ENCODE measurements at regions not wholly inside any gene's neighbourhood (a gene's known extent, or its start where the extent isn't known, plus 50 kb on each side); places are given as distances from the start of the nearest gene placed in this dataset.

- H3K4me1 ChIP-seq (ENCODE audit: insufficient read depth, low read length), result peaks cover 3% of the 10 kb centered on the region
- ATAC-seq (ENCODE audit: poor library complexity), result no peak
- Mint-ChIP-seq H3K27ac (no peak overlapping the region), H3K4me1 (ENCODE audit: low read depth) (peaks cover 9% of the 10 kb centered on the region), H3K9me3 (no peaks in the 10 kb centered on the region), H3K27me3 (no peaks in the 10 kb centered on the region), H3K36me3 (ENCODE audit: low read depth) (no peaks in the 10 kb centered on the region), H3K4me3 (no peak overlapping the region)
- DNase-seq, result no peak
- H3K4me3 ChIP-seq (ENCODE audit: low read length), result no peak overlapping the region
- no peaks in the 10 kb centered on the region for H3K9me3 ChIP-seq (ENCODE audit: control insufficient read depth in 1 of 2, insufficient read depth in 1 of 2, low read length in 2 of 2)
- no peaks in the 10 kb centered on the region for H3K27me3 ChIP-seq (ENCODE audit: control insufficient read depth in 1 of 2, insufficient read depth in 2 of 2, low read length in 2 of 2)
- no peak overlapping the region for H3K27ac ChIP-seq (ENCODE audit: low read depth in 1 of 2, low read length in 2 of 2)
- no peak for TF ChIP-seq CTCF (IDR thresholded peaks at IDR 0.05)
- intact Hi-C loops (cut with DNase I, micrococcal nuclease), result no loop called here
- POLR2A ChIA-PET, result interaction anchor here (1.1 kb wide), 1 partner anchor 140 kb away, joined by 3 read pairs; no protein-coding TSS in a partner anchor
- no peaks in the 10 kb centered on the region for H3K36me3 ChIP-seq (ENCODE audit: insufficient read depth, low read length)
- CTCF ChIA-PET, result no interaction called here
These were observed 204.3 kb downstream of the PIK3R1 start for GRCh38 chr5:68419637-68420452.

- H3K4me3 Mint-ChIP-seq, result no peak overlapping the region
- Histone ChIP-seq H3K4me3 (ENCODE audit: low read length) (no peak overlapping the region), H3K4me1 (ENCODE audit: insufficient read depth, low read length) (peaks cover 11% of the 10 kb centered on the region), H3K36me3 (ENCODE audit: insufficient read depth, low read length) (no peaks in the 10 kb centered on the region), H3K27me3 (ENCODE audit: control insufficient read depth in 1 of 2, insufficient read depth in 2 of 2, low read length in 2 of 2) (no peaks in the 10 kb centered on the region), H3K27ac (ENCODE audit: low read depth in 1 of 2, low read length in 2 of 2) (no peak overlapping the region), H3K9me3 (ENCODE audit: control insufficient read depth in 1 of 2, insufficient read depth in 1 of 2, low read length in 2 of 2) (no peaks in the 10 kb centered on the region)
- H3K9me3 Mint-ChIP-seq, result no peaks in the 10 kb centered on the region
- intact Hi-C loops (cut with DNase I, micrococcal nuclease), result no loop called here
- peaks cover 12% of the 10 kb centered on the region for H3K4me1 Mint-ChIP-seq (ENCODE audit: low read depth)
- no peaks in the 10 kb centered on the region for H3K27me3 Mint-ChIP-seq
- H3K36me3 Mint-ChIP-seq (ENCODE audit: low read depth), result no peaks in the 10 kb centered on the region
- ATAC-seq (ENCODE audit: poor library complexity) (no peak), DNase-seq (no peak)
- TF ChIP-seq CTCF (IDR thresholded peaks at IDR 0.05), result no peak
- CTCF ChIA-PET, result no interaction called here
- no peak overlapping the region for H3K27ac Mint-ChIP-seq
- POLR2A ChIA-PET, result interaction anchor here (1.1 kb wide), 1 partner anchor 140 kb away, joined by 3 read pairs; no protein-coding TSS in a partner anchor
These were observed 205.2 kb downstream of the PIK3R1 start for GRCh38 chr5:68420476-68421344.

GRCh38 chr5:68421485-68422220 is 206.1 kb downstream of the PIK3R1 start:
- Mint-ChIP-seq H3K27me3 (no peaks in the 10 kb centered on the region), H3K9me3 (no peaks in the 10 kb centered on the region), H3K27ac (no peak overlapping the region), H3K4me3 (no peak overlapping the region), H3K4me1 (ENCODE audit: low read depth) (peaks cover 20% of the 10 kb centered on the region), H3K36me3 (ENCODE audit: low read depth) (no peaks in the 10 kb centered on the region)
- no peak for ATAC-seq (ENCODE audit: poor library complexity)
- intact Hi-C loops (cut with DNase I, micrococcal nuclease), result no loop called here
- no peaks in the 10 kb centered on the region for H3K27me3 ChIP-seq (ENCODE audit: control insufficient read depth in 1 of 2, insufficient read depth in 2 of 2, low read length in 2 of 2)
- CTCF ChIA-PET, result no interaction called here
- POLR2A ChIA-PET, result interaction anchor here (0.8 kb wide), 1 partner anchor 10 kb away, joined by 3 read pairs; no protein-coding TSS in a partner anchor
- no peak overlapping the region for H3K27ac ChIP-seq (ENCODE audit: low read depth in 1 of 2, low read length in 2 of 2)
- H3K4me3 ChIP-seq (ENCODE audit: low read length), result no peak overlapping the region
- H3K36me3 ChIP-seq (ENCODE audit: insufficient read depth, low read length), result no peaks in the 10 kb centered on the region
- H3K9me3 ChIP-seq (ENCODE audit: control insufficient read depth in 1 of 2, insufficient read depth in 1 of 2, low read length in 2 of 2), result no peaks in the 10 kb centered on the region
- DNase-seq, result no peak
- no peak for TF ChIP-seq CTCF (IDR thresholded peaks at IDR 0.05)
- peaks cover 17% of the 10 kb centered on the region for H3K4me1 ChIP-seq (ENCODE audit: insufficient read depth, low read length)

All from CD4-positive, alpha-beta T cell (primary cell).